ENCODE measurements at regions not wholly inside any gene's neighbourhood (a gene's known extent, or its start where the extent isn't known, plus 50 kb on each side); places are given as distances from the start of the nearest gene placed in this dataset.
"Not testable (repeated sequence)": the region's sequence is repeated elsewhere in the genome, so short reads cannot be mapped to it uniquely, and the experiment has no call there.

DNA sequence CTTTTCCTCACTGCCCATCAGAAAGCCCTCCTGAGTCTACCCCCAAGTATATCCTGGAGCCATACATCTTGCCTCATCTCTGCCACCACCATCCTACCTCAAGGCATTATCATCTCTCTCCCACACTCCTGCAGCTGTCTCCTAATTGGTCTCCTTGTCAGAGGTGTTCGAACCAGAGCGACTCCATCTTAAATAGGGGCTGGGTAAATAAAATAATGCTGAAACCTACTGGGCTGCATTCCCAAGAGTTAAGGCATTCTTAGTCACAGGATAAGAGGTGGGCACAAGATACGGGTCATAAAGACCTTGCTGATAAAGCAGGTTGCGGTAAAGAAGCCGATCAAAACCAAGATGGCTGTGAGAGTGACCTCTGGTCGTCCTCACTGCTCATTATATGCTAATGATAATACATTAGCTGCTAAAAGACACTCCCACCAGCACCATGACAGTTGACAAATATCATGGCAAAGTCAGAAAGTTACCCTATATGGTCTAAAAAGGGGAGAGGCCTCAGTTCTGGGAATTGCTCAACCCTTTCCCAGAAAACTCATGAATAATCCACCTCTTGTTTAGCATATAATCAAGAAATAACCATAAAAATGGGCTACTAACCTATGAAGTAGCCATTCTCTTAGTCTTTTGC, 97.0 kb upstream of the C16orf82 start:
- Mint-ChIP-seq H3K27me3 (peaks cover 3% of the 10 kb centered on the region), H3K36me3 (peaks cover 1% of the 10 kb centered on the region), H3K4me1 (no peaks in the 10 kb centered on the region), H3K9me3 (peaks cover 0 to 2% (median 2%) of the 10 kb centered on the region in 3 donors), H3K4me3 (no peak overlapping the region), H3K27ac (no peak overlapping the region)

- Mint-ChIP-seq H3K4me1 (no peaks in the 10 kb centered on the region), H3K4me3 (no peak overlapping the region)
Measured at GRCh38 chr16:26970292-26970691, 96.4 kb upstream of the C16orf82 start.

GRCh38 chr16:26976873-26977272, 89.9 kb upstream of the C16orf82 start:
- no peaks in the 10 kb centered on the region for H3K36me3 Mint-ChIP-seq
- H3K4me1 Mint-ChIP-seq, result no peaks in the 10 kb centered on the region
- no peak overlapping the region for H3K27ac Mint-ChIP-seq
- peaks cover 0 to 2% (median 2%) of the 10 kb centered on the region in 3 donors for H3K9me3 Mint-ChIP-seq
- peaks cover 3% of the 10 kb centered on the region for H3K27me3 Mint-ChIP-seq
- H3K4me3 Mint-ChIP-seq, result no peak overlapping the region

More at GRCh38 chr16:26970292-26970691, 96.4 kb upstream of the C16orf82 start:
- Mint-ChIP-seq H3K27me3 (peaks cover 3% of the 10 kb centered on the region), H3K36me3 (peaks cover 1% of the 10 kb centered on the region), H3K27ac (no peak overlapping the region), H3K9me3 (peaks cover 0 to 2% (median 2%) of the 10 kb centered on the region in 3 donors)

DNA sequence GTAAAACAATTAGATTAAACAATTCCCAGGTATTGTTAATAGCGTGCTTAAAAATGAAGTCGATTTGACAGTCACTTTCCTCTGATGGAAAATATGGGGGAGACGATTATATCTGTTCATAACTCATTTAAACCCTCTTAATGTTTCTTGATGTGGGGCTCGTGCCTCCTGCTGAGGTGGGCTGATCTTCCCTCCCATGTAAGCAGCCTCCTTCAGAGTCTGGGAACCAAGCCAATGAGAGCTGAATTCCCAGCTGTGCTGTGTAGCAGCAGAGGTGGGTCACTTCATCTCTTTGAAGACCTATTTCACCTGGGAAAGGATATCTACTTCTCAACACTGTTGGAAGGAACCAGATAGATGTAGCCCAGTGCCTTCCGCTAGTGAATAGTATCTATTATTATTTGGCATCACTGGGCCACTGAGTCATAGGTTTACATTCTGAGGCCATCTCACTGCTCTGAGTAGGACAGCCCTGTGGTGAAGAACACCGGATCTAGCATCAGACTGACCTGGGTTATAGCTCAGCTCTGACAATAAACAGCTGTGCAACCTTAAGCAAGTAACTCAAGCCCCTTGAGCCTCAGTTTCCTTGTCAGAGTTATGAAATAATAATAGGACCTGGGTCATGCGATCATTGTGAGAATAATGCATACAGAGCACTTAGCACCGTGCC, 85.3 kb upstream of the C16orf82 start:
- no peak overlapping the region for H3K27ac Mint-ChIP-seq

GRCh38 chr16:26982422-26982821, 84.3 kb upstream of the C16orf82 start:
- H3K27ac Mint-ChIP-seq, result no peak overlapping the region
- no peak overlapping the region for H3K4me3 Mint-ChIP-seq
- no peaks in the 10 kb centered on the region for H3K4me1 Mint-ChIP-seq
- H3K36me3 Mint-ChIP-seq, result no peaks in the 10 kb centered on the region
- peaks cover 0 to 6% (median 0%) of the 10 kb centered on the region in 3 donors for H3K9me3 Mint-ChIP-seq
- H3K27me3 Mint-ChIP-seq, result peaks cover 4% of the 10 kb centered on the region

More for the DNA sequence above, 85.3 kb upstream of the C16orf82 start:
- peaks cover 0 to 6% (median 0%) of the 10 kb centered on the region in 3 donors for H3K9me3 Mint-ChIP-seq
- peaks cover 4% of the 10 kb centered on the region for H3K27me3 Mint-ChIP-seq
- no peak overlapping the region for H3K4me3 Mint-ChIP-seq
- H3K4me1 Mint-ChIP-seq, result no peaks in the 10 kb centered on the region
- no peaks in the 10 kb centered on the region for H3K36me3 Mint-ChIP-seq

DNA sequence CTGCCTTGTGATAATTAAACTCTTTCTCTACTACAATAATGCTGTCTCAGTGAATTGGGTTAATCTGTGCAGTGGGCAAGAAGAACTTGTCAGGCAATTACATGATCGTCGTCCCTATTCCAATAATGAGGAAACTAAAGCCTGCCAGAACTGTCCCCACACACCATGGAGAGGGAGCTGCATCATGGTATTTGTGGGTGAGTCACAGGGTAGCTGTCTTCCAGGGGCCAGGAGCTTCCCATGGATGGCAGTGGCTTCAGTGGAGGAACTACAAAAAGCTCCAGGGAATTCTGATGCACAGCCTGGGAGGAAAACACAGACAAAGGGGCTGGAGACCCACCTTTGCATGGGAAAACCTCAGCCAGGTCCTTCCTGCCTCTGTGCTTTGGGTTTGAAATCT, 83.3 kb upstream of the C16orf82 start:
- Mint-ChIP-seq H3K36me3 (no peaks in the 10 kb centered on the region), H3K27me3 (peaks cover 4% of the 10 kb centered on the region), H3K4me1 (no peaks in the 10 kb centered on the region), H3K9me3 (peaks cover 0 to 6% (median 0%) of the 10 kb centered on the region in 3 donors), H3K27ac (no peak overlapping the region), H3K4me3 (no peak overlapping the region)

GRCh38 chr16:26985100-26986065, 81.3 kb upstream of the C16orf82 start:
- Mint-ChIP-seq H3K4me1 (no peaks in the 10 kb centered on the region), H3K4me3 (no peak overlapping the region), H3K9me3 (peaks cover 0 to 6% (median 0%) of the 10 kb centered on the region in 3 donors), H3K36me3 (no peaks in the 10 kb centered on the region), H3K27ac (no peak overlapping the region), H3K27me3 (peaks cover 3% of the 10 kb centered on the region)

- Mint-ChIP-seq H3K4me1 (no peaks in the 10 kb centered on the region), H3K27me3 (peaks cover 3% of the 10 kb centered on the region), H3K36me3 (no peaks in the 10 kb centered on the region), H3K27ac (no peak overlapping the region), H3K9me3 (peaks cover 0 to 6% (median 0%) of the 10 kb centered on the region in 3 donors), H3K4me3 (no peak overlapping the region)
Measured at GRCh38 chr16:26987597-26988010, 79.1 kb upstream of the C16orf82 start.

DNA sequence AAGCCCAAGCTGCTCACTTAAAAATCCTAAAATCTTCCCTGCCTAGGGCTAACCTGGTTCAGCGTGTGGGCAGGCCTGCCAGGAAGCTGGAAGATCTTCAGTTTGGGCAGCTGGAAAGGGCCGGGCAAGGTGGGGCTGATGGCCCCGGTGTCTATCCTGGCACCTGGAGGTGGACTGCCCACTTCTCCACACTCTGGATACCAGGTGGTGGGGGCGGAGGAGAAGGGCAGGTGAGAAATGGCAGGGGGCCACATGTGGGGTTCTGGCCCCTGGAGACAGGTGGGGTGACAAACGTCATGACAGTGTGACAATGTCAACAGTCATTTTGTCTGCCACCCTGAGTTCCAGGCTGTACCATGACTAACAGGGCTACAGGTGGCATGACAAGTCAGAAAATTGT, 78.5 kb upstream of the C16orf82 start:
- H3K27me3 Mint-ChIP-seq, result peaks cover 4% of the 10 kb centered on the region
- peaks cover 0 to 3% (median 0%) of the 10 kb centered on the region in 3 donors for H3K9me3 Mint-ChIP-seq
- no peaks in the 10 kb centered on the region for H3K36me3 Mint-ChIP-seq
- H3K4me1 Mint-ChIP-seq, result no peaks in the 10 kb centered on the region
- no peak overlapping the region for H3K4me3 Mint-ChIP-seq
- H3K27ac Mint-ChIP-seq, result no peak overlapping the region

GRCh38 chr16:26990384-26991120, 76.2 kb upstream of the C16orf82 start:
- H3K36me3 Mint-ChIP-seq, H3K27ac Mint-ChIP-seq, H3K4me3 Mint-ChIP-seq, H3K4me1 Mint-ChIP-seq, H3K9me3 Mint-ChIP-seq, H3K27me3 Mint-ChIP-seq: not testable (repeated sequence)

- H3K27ac Mint-ChIP-seq, result no peak overlapping the region
Measured at GRCh38 chr16:26992666-26993349, 73.9 kb upstream of the C16orf82 start.

DNA sequence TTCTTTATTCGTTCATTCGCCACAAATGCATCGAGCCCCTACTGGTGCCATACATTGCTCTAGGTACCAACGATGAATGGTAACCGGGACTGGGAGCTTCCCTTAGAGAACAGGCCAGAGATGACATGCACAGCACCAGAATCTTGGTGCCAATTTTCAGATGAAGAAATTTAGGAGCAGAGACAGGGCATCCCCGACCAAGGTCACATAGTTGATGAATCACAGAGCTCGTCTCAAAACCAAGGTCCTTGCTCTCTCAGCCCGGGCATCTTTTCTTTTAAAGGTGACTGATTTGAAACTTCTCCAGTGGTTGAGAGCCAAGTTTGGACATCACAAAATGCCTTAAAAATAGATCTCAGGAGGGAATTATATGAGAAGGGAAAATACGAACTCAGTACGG, 73.2 kb upstream of the C16orf82 start:
- H3K27me3 Mint-ChIP-seq, result peaks cover 7% of the 10 kb centered on the region
- no peak overlapping the region for H3K4me3 Mint-ChIP-seq
- peaks cover 3 to 5% (median 4%) of the 10 kb centered on the region in 3 donors for H3K9me3 Mint-ChIP-seq
- H3K4me1 Mint-ChIP-seq, result no peaks in the 10 kb centered on the region
- no peak overlapping the region for H3K27ac Mint-ChIP-seq
- peaks cover 1% of the 10 kb centered on the region for H3K36me3 Mint-ChIP-seq

More at GRCh38 chr16:26992666-26993349, 73.9 kb upstream of the C16orf82 start:
- Mint-ChIP-seq H3K9me3 (peaks cover under 1 to 5% (median 3%) of the 10 kb centered on the region in 3 donors), H3K27me3 (peaks cover 7% of the 10 kb centered on the region), H3K36me3 (peaks cover 1% of the 10 kb centered on the region), H3K4me1 (no peaks in the 10 kb centered on the region), H3K4me3 (no peak overlapping the region)

DNA sequence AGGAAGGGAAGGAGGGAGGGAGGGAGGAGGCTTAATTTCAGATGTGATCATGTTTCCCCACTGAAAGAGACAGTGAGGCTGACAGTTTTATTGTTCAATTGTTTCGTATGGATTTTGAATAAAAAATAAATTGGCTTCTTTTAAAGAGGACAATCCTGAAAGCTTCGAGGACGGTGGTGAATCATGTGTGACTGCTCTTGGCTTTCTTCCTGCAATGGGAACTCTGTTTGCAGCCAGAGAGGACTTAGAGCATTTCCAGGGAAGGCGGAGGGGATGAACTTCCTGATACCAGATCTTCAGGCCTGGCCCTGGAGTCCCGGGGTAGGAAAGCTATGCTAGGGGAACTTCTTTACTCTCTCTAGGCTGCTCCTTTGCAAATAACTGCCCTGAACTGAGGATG, 72.8 kb upstream of the C16orf82 start:
- H3K4me3 Mint-ChIP-seq, result no peak overlapping the region
- H3K27ac Mint-ChIP-seq, result no peak overlapping the region
- H3K4me1 Mint-ChIP-seq, result no peaks in the 10 kb centered on the region
- peaks cover 1% of the 10 kb centered on the region for H3K36me3 Mint-ChIP-seq
- H3K9me3 Mint-ChIP-seq, result peaks cover 3 to 9% (median 5%) of the 10 kb centered on the region in 3 donors
- peaks cover 7% of the 10 kb centered on the region for H3K27me3 Mint-ChIP-seq

DNA sequence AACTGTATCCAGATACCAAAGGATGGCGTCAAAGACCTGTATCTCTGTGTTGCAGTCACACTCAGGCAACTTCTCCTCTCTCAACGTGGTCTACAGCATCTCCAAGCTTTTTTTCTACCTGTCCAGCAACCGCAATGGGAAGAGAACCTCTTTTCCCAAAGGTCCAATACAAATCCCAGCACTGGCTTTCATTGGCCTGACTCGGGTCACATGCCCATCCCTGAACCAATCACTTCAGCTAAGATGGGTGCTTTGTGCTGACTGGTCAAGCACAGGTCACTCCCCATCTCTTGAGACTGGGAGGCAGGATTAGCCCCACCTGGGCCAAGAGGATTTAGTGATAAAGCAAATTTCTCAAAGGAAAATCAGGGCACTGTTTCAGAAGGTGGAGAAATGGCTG, 71.2 kb upstream of the C16orf82 start:
- no peaks in the 10 kb centered on the region for H3K4me1 Mint-ChIP-seq
- peaks cover 7% of the 10 kb centered on the region for H3K27me3 Mint-ChIP-seq
- no peak overlapping the region for H3K27ac Mint-ChIP-seq
- peaks cover 3 to 9% (median 5%) of the 10 kb centered on the region in 3 donors for H3K9me3 Mint-ChIP-seq
- H3K4me3 Mint-ChIP-seq, result no peak overlapping the region
- H3K36me3 Mint-ChIP-seq, result peaks cover 1% of the 10 kb centered on the region
